Neural crest cell (in vitro differentiated cells): ENCODE measurements at regions not wholly inside any gene's neighbourhood (a gene's known extent, or its start where the extent isn't known, plus 50 kb on each side); places are given as distances from the start of the nearest gene placed in this dataset.
A peak's percentile ranks its signal among the peaks of the same experiment; 100 is the strongest.

Experiments
- DNase-seq: peaks from one replicate; pipeline ENCODE4 v3.0.0; 2021; ENCODE audit warnings: low read depth, mixed read lengths, low spot score
- H3K27ac Mint-ChIP-seq: one replicate; pipeline ENCODE4 v1.8.0; 2021; ENCODE audit warnings: mild to moderate bottlenecking, mixed read lengths; ENCODE audit not compliant: unreplicated experiment
- H3K27me3 Mint-ChIP-seq: 2 replicates; pipeline ENCODE4 v1.8.0; 2021; ENCODE audit warnings: low read depth, mild to moderate bottlenecking, mixed read lengths
- H3K36me3 Mint-ChIP-seq: 2 replicates; pipeline ENCODE4 v1.8.0; 2021; ENCODE audit warnings: low read depth, mild to moderate bottlenecking, mixed read lengths
- H3K4me1 Mint-ChIP-seq: 2 replicates; pipeline ENCODE4 v1.8.0; 2021; ENCODE audit warnings: mixed read lengths
- H3K4me3 Mint-ChIP-seq: one replicate; pipeline ENCODE4 v1.8.0; 2021; ENCODE audit warnings: mild to moderate bottlenecking, mixed read lengths
- H3K9me3 Mint-ChIP-seq: 2 replicates; pipeline ENCODE4 v1.8.0; 2021; ENCODE audit warnings: mixed read lengths
- TF ChIP-seq, protein P1 (sequence below): fragments of 200-600 bp; sonication (generic); conservative IDR thresholded peaks from 2 replicates; pipeline ENCODE4 v1.5.0; 2021; ENCODE audit warnings: antibody characterized with exemption, mild to moderate bottlenecking

DNA sequence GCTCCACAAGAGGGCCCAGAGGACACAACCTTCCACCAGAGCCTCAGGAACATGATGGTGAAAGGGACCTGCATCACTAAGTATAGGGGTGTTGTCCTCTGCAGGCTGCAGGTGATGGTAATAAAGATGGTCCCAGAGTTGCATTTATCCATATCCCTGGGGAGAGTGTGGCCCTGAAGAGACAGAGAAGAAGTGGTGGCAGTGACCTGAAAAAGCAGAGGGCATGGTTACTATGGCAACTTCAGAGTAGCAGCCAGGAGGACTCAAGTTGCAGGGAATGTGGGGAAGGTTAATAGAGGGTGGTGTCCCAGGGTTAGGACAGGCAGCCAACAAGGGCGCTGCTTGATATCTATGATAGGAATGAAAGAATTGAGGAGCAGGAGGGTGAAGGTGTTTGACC lies 57.1 kb downstream of the HLA-A start:
- TF ChIP-seq, protein P1, sequence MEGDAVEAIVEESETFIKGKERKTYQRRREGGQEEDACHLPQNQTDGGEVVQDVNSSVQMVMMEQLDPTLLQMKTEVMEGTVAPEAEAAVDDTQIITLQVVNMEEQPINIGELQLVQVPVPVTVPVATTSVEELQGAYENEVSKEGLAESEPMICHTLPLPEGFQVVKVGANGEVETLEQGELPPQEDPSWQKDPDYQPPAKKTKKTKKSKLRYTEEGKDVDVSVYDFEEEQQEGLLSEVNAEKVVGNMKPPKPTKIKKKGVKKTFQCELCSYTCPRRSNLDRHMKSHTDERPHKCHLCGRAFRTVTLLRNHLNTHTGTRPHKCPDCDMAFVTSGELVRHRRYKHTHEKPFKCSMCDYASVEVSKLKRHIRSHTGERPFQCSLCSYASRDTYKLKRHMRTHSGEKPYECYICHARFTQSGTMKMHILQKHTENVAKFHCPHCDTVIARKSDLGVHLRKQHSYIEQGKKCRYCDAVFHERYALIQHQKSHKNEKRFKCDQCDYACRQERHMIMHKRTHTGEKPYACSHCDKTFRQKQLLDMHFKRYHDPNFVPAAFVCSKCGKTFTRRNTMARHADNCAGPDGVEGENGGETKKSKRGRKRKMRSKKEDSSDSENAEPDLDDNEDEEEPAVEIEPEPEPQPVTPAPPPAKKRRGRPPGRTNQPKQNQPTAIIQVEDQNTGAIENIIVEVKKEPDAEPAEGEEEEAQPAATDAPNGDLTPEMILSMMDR = no peak
- no peak for DNase-seq
- H3K27ac Mint-ChIP-seq = peak overlapping the region; percentile 31
- H3K27me3 Mint-ChIP-seq = peaks cover 17% of the 10 kb centered on the region
- H3K9me3 Mint-ChIP-seq = no peaks in the 10 kb centered on the region
- no peaks in the 10 kb centered on the region for H3K4me1 Mint-ChIP-seq
- no peaks in the 10 kb centered on the region for H3K36me3 Mint-ChIP-seq
- H3K4me3 Mint-ChIP-seq = no peak overlapping the region

- H3K27ac Mint-ChIP-seq = no peak overlapping the region
- H3K9me3 Mint-ChIP-seq = no peaks in the 10 kb centered on the region
- no peaks in the 10 kb centered on the region for H3K36me3 Mint-ChIP-seq
- no peak overlapping the region for H3K4me3 Mint-ChIP-seq
- no peak for DNase-seq
- H3K4me1 Mint-ChIP-seq = no peaks in the 10 kb centered on the region
- H3K27me3 Mint-ChIP-seq = peaks cover 25% of the 10 kb centered on the region
- TF ChIP-seq, protein P1 = no peak
These were observed 57.9 kb downstream of the HLA-A start for GRCh38 chr6:30000156-30000791.

DNA sequence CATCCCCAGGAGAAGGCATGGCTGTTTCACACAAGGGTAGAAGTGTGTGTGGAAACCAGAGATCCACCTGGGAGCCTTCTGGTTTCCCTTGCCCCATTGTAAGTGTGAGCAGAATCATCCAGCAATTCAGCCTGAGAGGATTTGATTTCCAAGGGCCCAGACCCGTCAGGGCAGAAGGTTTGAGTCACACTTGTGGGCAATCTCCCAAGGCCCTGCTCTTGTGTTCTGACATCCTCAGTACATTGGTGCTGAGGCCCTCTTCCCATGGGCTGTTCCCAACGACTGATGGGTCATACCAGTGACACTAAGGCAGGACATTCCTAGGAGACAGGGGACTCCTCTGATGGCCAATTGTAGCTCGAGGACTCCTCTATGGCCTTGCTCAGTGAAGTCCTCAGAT lies 58.2 kb upstream of the POLR1H start:
- no peak for DNase-seq
- Mint-ChIP-seq H3K36me3 (peaks cover 3% of the 10 kb centered on the region), H3K27me3 (peaks cover 51% of the 10 kb centered on the region), H3K9me3 (no peaks in the 10 kb centered on the region), H3K4me3 (no peak overlapping the region), H3K4me1 (peaks cover 5% of the 10 kb centered on the region), H3K27ac (no peak overlapping the region)
- TF ChIP-seq, protein P1 = no peak

- no peak for DNase-seq
- Mint-ChIP-seq H3K27me3 (peaks cover 76% of the 10 kb centered on the region), H3K4me3 (no peak overlapping the region), H3K27ac (no peak overlapping the region), H3K9me3 (no peaks in the 10 kb centered on the region), H3K4me1 (peaks cover 5% of the 10 kb centered on the region), H3K36me3 (peaks cover 7% of the 10 kb centered on the region)
- TF ChIP-seq, protein P1 = no peak
These were observed 55.6 kb upstream of the POLR1H start for GRCh38 chr6:30005482-30005881.

DNA sequence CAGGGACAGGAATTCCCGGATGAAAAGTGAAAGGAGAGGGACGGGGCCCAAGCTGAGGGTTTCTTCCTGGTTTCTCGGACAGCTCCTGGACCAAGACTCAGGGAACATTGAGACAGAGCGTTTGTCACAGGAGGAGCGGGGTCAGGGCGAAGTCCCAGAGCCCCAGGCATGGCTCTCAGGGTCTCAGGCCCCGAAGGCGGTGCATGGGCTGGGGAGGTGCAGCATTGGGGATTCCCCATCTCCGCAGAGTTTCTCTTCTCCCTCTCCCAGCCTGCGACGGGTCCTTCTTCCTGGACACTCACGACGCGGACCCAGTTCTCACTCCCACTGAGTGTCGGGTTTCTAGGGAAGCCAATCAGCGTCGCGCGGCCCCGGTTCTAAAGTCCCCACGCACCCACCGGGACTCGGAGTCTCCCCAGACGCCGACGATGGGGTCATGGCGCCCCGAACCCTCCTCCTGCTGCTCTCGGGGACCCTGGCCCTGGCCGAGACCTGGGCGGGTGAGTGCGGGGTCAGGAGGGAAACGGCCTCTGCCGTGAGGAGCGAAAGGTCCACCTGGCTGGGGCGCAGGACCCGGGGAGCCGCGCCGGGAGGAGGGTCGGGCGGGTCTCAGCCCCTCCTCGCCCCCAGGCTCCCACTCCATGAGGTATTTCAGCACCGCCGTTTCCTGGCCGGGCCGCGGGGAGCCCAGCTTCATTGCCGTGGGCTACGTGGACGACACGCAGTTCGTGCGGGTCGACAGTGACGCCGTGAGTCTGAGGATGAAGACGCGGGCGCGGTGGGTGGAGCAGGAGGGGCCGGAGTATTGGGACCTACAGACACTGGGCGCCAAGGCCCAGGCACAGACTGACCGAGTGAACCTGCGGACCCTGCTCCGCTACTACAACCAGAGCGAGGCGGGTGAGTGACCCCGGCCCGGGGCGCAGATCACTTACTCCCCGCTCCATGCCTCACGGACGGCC lies 54.6 kb upstream of the POLR1H start:
- no peaks in the 10 kb centered on the region for H3K9me3 Mint-ChIP-seq
- peaks cover 5% of the 10 kb centered on the region for H3K4me1 Mint-ChIP-seq
- peaks cover 81% of the 10 kb centered on the region for H3K27me3 Mint-ChIP-seq
- DNase-seq = no peak
- no peak overlapping the region for H3K4me3 Mint-ChIP-seq
- TF ChIP-seq, protein P1 = no peak
- H3K36me3 Mint-ChIP-seq = peaks cover 11% of the 10 kb centered on the region
- H3K27ac Mint-ChIP-seq = no peak overlapping the region
